IMR-90 (cell line): ENCODE measurements at regions not wholly inside any gene's neighbourhood (a gene's known extent, or its start where the extent isn't known, plus 50 kb on each side); places are given as distances from the start of the nearest gene placed in this dataset.

Experiments
- ATAC-seq: fragments of 200-7000 bp; cut with Tn5 transposase; 2 replicates; pipeline ENCODE4 v1.9.1; 2020; ENCODE audit warnings: low read depth, mild to moderate bottlenecking, moderate library complexity
- BruUV-seq: library from RNA; stranded (reverse); fragments of 400-500 nt; replicated peaks from 2 replicates; lab custom pipeline; 2021; lab: Mats Ljungman, UMichigan
- CTCF ChIA-PET: fragments of 300-600 bp; formaldehyde crosslinking; extraction: SDS; loops from one replicate; lab custom pipeline; 2021; ENCODE audit warnings: antibody characterized with exemption; lab: Yijun Ruan, JAX
- POLR2A ChIA-PET: fragments of 300-600 bp; sonication (Branson Sonifier 250); formaldehyde crosslinking; loops from one replicate; lab custom pipeline; 2022; ENCODE audit warnings: antibody characterized with exemption; ENCODE audit not compliant: unreplicated experiment; lab: Charles Lee
- DNase-seq: peaks from one replicate; pipeline ENCODE4 v3.0.0; 2013
- H2AFZ ChIP-seq: replicated peaks from 2 replicates; pipeline ENCODE3; 2013; ENCODE audit warnings: low read length, mild to moderate bottlenecking; ENCODE audit not compliant: poor library complexity
- H2AK5ac ChIP-seq: 2 replicates; pipeline ENCODE4 v1.6.1; 2013; ENCODE audit warnings: low read depth, low read length, inconsistent platforms
- H2AK9ac ChIP-seq: replicated peaks from 2 replicates; pipeline ENCODE3; 2013; ENCODE audit warnings: mild to moderate bottlenecking, low read depth, low read length, moderate library complexity; ENCODE audit not compliant: poor library complexity
- H2BK120ac ChIP-seq: 2 replicates; pipeline ENCODE4 v1.6.1; 2013; ENCODE audit warnings: low read depth, low read length, inconsistent platforms
- H2BK15ac ChIP-seq: 3 replicates; pipeline ENCODE4 v1.6.1; 2013; ENCODE audit warnings: low read depth, low read length, inconsistent platforms
- H2BK20ac ChIP-seq: 2 replicates; pipeline ENCODE4 v1.6.1; 2013; ENCODE audit warnings: low read depth, mild to moderate bottlenecking, inconsistent platforms, low read length, moderate library complexity
- H2BK5ac ChIP-seq: 2 replicates; pipeline ENCODE4 v1.6.1; 2013; ENCODE audit warnings: mild to moderate bottlenecking, low read depth, low read length, inconsistent platforms; ENCODE audit not compliant: poor library complexity, severe bottlenecking
- H3K14ac ChIP-seq: replicated peaks from 2 replicates; pipeline ENCODE4 v1.6.1; 2013; ENCODE audit warnings: low read depth, low read length, inconsistent platforms
- H3K18ac ChIP-seq: 2 replicates; pipeline ENCODE4 v1.6.1; 2013; ENCODE audit warnings: low read depth, low read length, control low read depth
- H3K23ac ChIP-seq: 2 replicates; pipeline ENCODE4 v1.6.1; 2013; ENCODE audit warnings: low read depth, low read length, inconsistent platforms
- H3K27ac ChIP-seq: 2 replicates; pipeline ENCODE4 v1.5.1; 2013; ENCODE audit warnings: mild to moderate bottlenecking, control low read depth, low read length; ENCODE audit not compliant: insufficient read depth
- H3K27me3 ChIP-seq: 2 replicates; pipeline ENCODE4 v1.6.1; 2013; ENCODE audit warnings: low read length; ENCODE audit not compliant: control insufficient read depth, insufficient read depth
- H3K36me3 ChIP-seq: 2 replicates; pipeline ENCODE4 v1.6.1; 2013; ENCODE audit warnings: low read length, mixed read lengths; ENCODE audit not compliant: control insufficient read depth, insufficient read depth
- H3K4ac ChIP-seq: 2 replicates; pipeline ENCODE4 v1.6.1; 2013; ENCODE audit warnings: low read depth, low read length, inconsistent platforms
- H3K4me1 ChIP-seq: 2 replicates; pipeline ENCODE4 v1.6.1; 2013; ENCODE audit warnings: low read length, mixed read lengths; ENCODE audit not compliant: control insufficient read depth, insufficient read depth
- H3K4me2 ChIP-seq: 2 replicates; pipeline ENCODE4 v1.6.1; 2013; ENCODE audit warnings: low read depth, mild to moderate bottlenecking, control low read depth, low read length, moderate library complexity
- H3K4me3 ChIP-seq: 2 replicates; pipeline ENCODE4 v1.5.1; 2013; ENCODE audit warnings: low read depth, mild to moderate bottlenecking, control low read depth, low read length, moderate library complexity; ENCODE audit not compliant: insufficient read depth
- H3K56ac ChIP-seq: 2 replicates; pipeline ENCODE4 v1.6.1; 2013; ENCODE audit warnings: low read length, inconsistent platforms; ENCODE audit not compliant: insufficient read depth; ENCODE audit errors: extremely low read depth
- H3K79me1 ChIP-seq, 2 experiments: 2 replicates each; pipeline ENCODE4 v1.6.1; 2013; ENCODE audit warnings: low read length in 2 of 2, inconsistent platforms in 1 of 2, low read depth in 1 of 2
- H3K9ac ChIP-seq: 2 replicates; pipeline ENCODE4 v1.6.1; 2013; ENCODE audit warnings: low read depth, low read length, control low read depth
- H3K9me1 ChIP-seq: 2 replicates; pipeline ENCODE4 v1.6.1; 2013; ENCODE audit warnings: low read length, inconsistent platforms; ENCODE audit not compliant: insufficient read depth
- H3K9me3 ChIP-seq: 2 replicates; pipeline ENCODE4 v1.6.1; 2013; ENCODE audit warnings: low read length; ENCODE audit not compliant: control insufficient read depth, insufficient read depth
- H4K20me1 ChIP-seq: 2 replicates; pipeline ENCODE4 v1.6.1; 2013; ENCODE audit warnings: low read length, inconsistent platforms; ENCODE audit not compliant: insufficient read depth
- H4K5ac ChIP-seq: 2 replicates; pipeline ENCODE4 v1.6.1; 2013; ENCODE audit warnings: mild to moderate bottlenecking, low read depth, low read length, control low read depth
- H4K8ac ChIP-seq, 2 experiments: 2 replicates each; pipeline ENCODE4 v1.6.1; 2013; ENCODE audit warnings: low read depth in 2 of 2, low read length in 2 of 2, control low read depth in 1 of 2, inconsistent platforms in 1 of 2
- H4K91ac ChIP-seq: 2 replicates; pipeline ENCODE4 v1.6.1; 2013; ENCODE audit warnings: low read depth, low read length, inconsistent platforms; ENCODE audit not compliant: insufficient read depth
- BHLHE40 ChIP-seq: fragments of 150-350 bp; IDR thresholded peaks from 2 replicates; pipeline ENCODE4 v1.6.1; 2016; ENCODE audit warnings: mild to moderate bottlenecking, low read depth, low read length
- CEBPB ChIP-seq: IDR thresholded peaks from 2 replicates; pipeline ENCODE4 v1.6.1; 2012; ENCODE audit warnings: low read depth, low read length, improper control_type of control experiment
- dilution Hi-C: fragments of 300-500 bp; cut with HindIII; formaldehyde crosslinking; loops from one replicate; pipeline ENCODE4 v1.14.3; 2018; ENCODE audit warnings: low sequenced_read_pairs; ENCODE audit not compliant: unreplicated experiment
- in situ Hi-C: fragments of 300-500 bp; cut with MboI; formaldehyde crosslinking; loops from 3 replicates; pipeline ENCODE4 v1.14.3; 2019; ENCODE audit warnings: low sequenced_read_pairs, inconsistent platforms, mixed read lengths
- intact Hi-C: fragments of 100-400 bp; cut with micrococcal nuclease; formaldehyde crosslinking; loops from 2 replicates; pipeline ENCODE4 v1.10.0; 2022

DNA sequence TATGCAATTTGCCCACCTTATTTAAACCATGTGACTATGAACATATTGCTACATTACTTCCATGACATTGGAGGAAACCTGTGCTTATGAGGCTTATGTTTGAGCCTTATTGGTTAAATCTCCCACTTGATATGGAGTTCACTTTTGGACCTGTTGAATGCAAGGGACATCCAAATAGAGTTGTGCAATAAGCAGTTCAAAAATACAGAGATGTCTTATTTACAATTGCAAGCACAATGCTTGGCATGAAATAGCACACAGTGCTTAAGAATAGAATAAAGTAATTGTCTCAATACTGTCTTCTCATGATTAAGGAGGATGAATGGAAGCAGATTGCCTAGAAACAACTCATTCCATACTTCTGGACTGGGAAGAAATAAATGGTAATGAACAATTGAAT lies 793.5 kb downstream of the METTL4 start:
- H3K9ac ChIP-seq = no peak overlapping the region
- ChIA-PET CTCF (no interaction called here), POLR2A (no interaction called here)
- H3K14ac ChIP-seq = no peak overlapping the region
- H3K9me3 ChIP-seq = peaks cover 7% of the 10 kb centered on the region; the same call in 1 of the 2 replicates
- H2BK20ac ChIP-seq = no peak overlapping the region
- H4K8ac ChIP-seq = no peak overlapping the region
- TF ChIP-seq CEBPB (0 out of 2 replicates have a peak, but pooled peaks have one; percentile 38), BHLHE40 (no peak)
- no peak overlapping the region for H2BK5ac ChIP-seq
- no peak overlapping the region for H2AK9ac ChIP-seq
- no peak overlapping the region for H2AK5ac ChIP-seq
- H3K4ac ChIP-seq = no peak overlapping the region
- H3K27ac ChIP-seq = no peak overlapping the region
- H3K23ac ChIP-seq = no peak overlapping the region
- no peak overlapping the region for H2AFZ ChIP-seq
- no peak overlapping the region for H4K91ac ChIP-seq
- dilution Hi-C loops = no loop called here
- in situ Hi-C loops = no loop called here
- intact Hi-C loops = no loop called here
- no peak overlapping the region for H3K4me3 ChIP-seq
- H3K79me1 ChIP-seq = no peaks in the 10 kb centered on the region
- no peaks in the 10 kb centered on the region for H4K20me1 ChIP-seq
- no peak overlapping the region for H3K56ac ChIP-seq
- no peaks in the 10 kb centered on the region for H3K4me1 ChIP-seq
- no TSS peak for BruUV-seq
- H3K18ac ChIP-seq = no peak overlapping the region
- ATAC-seq (no peak), DNase-seq (no peak)
- no peaks in the 10 kb centered on the region for H3K9me1 ChIP-seq
- no peaks in the 10 kb centered on the region for H3K36me3 ChIP-seq
- H2BK120ac ChIP-seq = no peak overlapping the region
- no peak overlapping the region for H4K5ac ChIP-seq
- no peak overlapping the region for H2BK15ac ChIP-seq
- H3K4me2 ChIP-seq = no peak overlapping the region
- no peaks in the 10 kb centered on the region for H3K27me3 ChIP-seq
